PC-9 (cell line): ENCODE measurements at regions not wholly inside any gene's neighbourhood (a gene's known extent, or its start where the extent isn't known, plus 50 kb on each side); places are given as distances from the start of the nearest gene placed in this dataset.

Source experiments
- BruUV-seq: library from RNA; stranded (reverse); fragments of 400-500 nt; replicated peaks from 2 replicates; lab custom pipeline; 2021; lab: Mats Ljungman, UMichigan
- CTCF ChIA-PET: fragments of 300-600 bp; sonication (Branson Sonifier 250); formaldehyde crosslinking; loops from one replicate; lab custom pipeline; 2022; ENCODE audit warnings: antibody characterized with exemption; lab: Charles Lee
- POLR2A ChIA-PET: fragments of 300-600 bp; sonication (Branson Sonifier 250); formaldehyde crosslinking; loops from one replicate; lab custom pipeline; 2022; ENCODE audit warnings: antibody characterized with exemption; ENCODE audit not compliant: unreplicated experiment; lab: Charles Lee
- DNase-seq, 2 experiments: peaks; one replicate each; pipeline versions ENCODE4 v3.0.0 to v3.0.0-alpha.2; 2015 to 2022; ENCODE audit warnings: mixed read lengths in 1 of 2
- H2AFZ ChIP-seq: fragments of 200-600 bp; sonication (generic); 2 replicates; pipeline ENCODE4 v1.8.1; 2017; ENCODE audit warnings: antibody characterized with exemption
- H3F3A ChIP-seq: fragments of 200-600 bp; sonication (generic); 2 replicates; pipeline ENCODE4 v1.8.1; 2017; ENCODE audit warnings: antibody characterized with exemption, mild to moderate bottlenecking, low read depth; ENCODE audit not compliant: insufficient read depth
- H3K27ac ChIP-seq: fragments of 200-600 bp; sonication (generic); 2 replicates; pipeline ENCODE4 v1.6.1; 2016; ENCODE audit warnings: mixed run types
- H3K27me3 ChIP-seq: fragments of 200-600 bp; sonication (generic); 2 replicates; pipeline ENCODE4 v1.6.1; 2016; ENCODE audit warnings: low read depth, mixed run types; ENCODE audit not compliant: insufficient read depth
- H3K36me3 ChIP-seq: fragments of 200-600 bp; sonication (generic); 2 replicates; pipeline ENCODE4 v1.6.1; 2016; ENCODE audit warnings: low read depth, mixed run types
- H3K4me1 ChIP-seq: fragments of 200-600 bp; sonication (generic); replicated peaks from 2 replicates; pipeline ENCODE4 v1.6.1; 2016; ENCODE audit warnings: mixed run types; ENCODE audit not compliant: insufficient read depth
- H3K4me2 ChIP-seq: fragments of 200-600 bp; sonication (generic); 2 replicates; pipeline ENCODE4 v1.6.1; 2017; ENCODE audit warnings: mixed run types
- H3K4me3 ChIP-seq: fragments of 200-600 bp; sonication (generic); 2 replicates; pipeline ENCODE4 v1.6.1; 2016; ENCODE audit warnings: mixed run types
- H3K79me2 ChIP-seq: fragments of 200-600 bp; sonication (generic); 2 replicates; pipeline ENCODE4 v1.6.1; 2017; ENCODE audit warnings: low read depth, mixed run types
- H3K9me2 ChIP-seq: fragments of 200-600 bp; sonication (generic); 2 replicates; pipeline ENCODE4 v1.8.1; 2017; ENCODE audit warnings: mild to moderate bottlenecking; ENCODE audit not compliant: insufficient read depth
- H3K9me3 ChIP-seq: fragments of 200-600 bp; sonication (generic); 2 replicates; pipeline ENCODE4 v1.8.1; 2016; ENCODE audit warnings: low read depth; ENCODE audit not compliant: insufficient read depth
- H4K20me1 ChIP-seq: fragments of 200-600 bp; sonication (generic); 2 replicates; pipeline ENCODE4 v1.8.1; 2017; ENCODE audit not compliant: insufficient read depth
- EZH2 ChIP-seq: fragments of 200-600 bp; sonication (generic); IDR thresholded peaks from 2 replicates; pipeline ENCODE4 v1.8.0; 2017; ENCODE audit warnings: antibody characterized with exemption, low read depth
- intact Hi-C: fragments of 100-400 bp; cut with micrococcal nuclease; formaldehyde crosslinking; loops from one replicate; pipeline ENCODE4 v1.10.0; 2022; ENCODE audit not compliant: unreplicated experiment
- TF ChIP-seq, protein P1 (sequence below): fragments of 200-600 bp; sonication (generic); conservative IDR thresholded peaks from 2 replicates; pipeline ENCODE4 v1.6.1; 2017; ENCODE audit warnings: mixed run types, antibody characterized with exemption, mild to moderate bottlenecking, moderate library complexity

DNA sequence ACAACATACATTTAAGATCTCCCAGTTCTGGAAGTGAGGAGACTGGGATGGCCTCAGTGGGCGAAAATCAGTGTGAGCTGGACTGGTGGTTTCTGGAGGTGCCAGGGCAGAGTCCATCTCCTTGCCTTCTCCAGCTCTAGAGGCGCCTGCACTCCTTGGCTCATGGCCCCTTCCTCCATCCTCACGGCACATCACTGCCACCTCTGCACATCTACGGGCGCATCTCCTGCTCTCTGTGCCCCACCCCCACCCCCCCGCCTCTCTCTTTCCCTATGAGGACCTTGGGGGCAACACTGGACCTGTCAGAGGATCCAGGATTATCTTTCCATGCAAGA is 62.8 kb upstream of the DIO3 start:
- Histone ChIP-seq H3K9me2 (no peaks in the 10 kb centered on the region), H2AFZ (no peak overlapping the region), H3K4me1 (no peaks in the 10 kb centered on the region), H4K20me1 (no peaks in the 10 kb centered on the region), H3K4me2 (no peak overlapping the region), H3K36me3 (no peaks in the 10 kb centered on the region), H3K27ac (no peak overlapping the region), H3F3A (no peaks in the 10 kb centered on the region), H3K27me3 (peaks cover 22% of the 10 kb centered on the region), H3K4me3 (no peak overlapping the region), H3K9me3 (no peaks in the 10 kb centered on the region), H3K79me2 (no peaks in the 10 kb centered on the region)
- ChIA-PET POLR2A (no interaction called here), CTCF (no interaction called here)
- intact Hi-C loops, result no loop called here
- TF ChIP-seq EZH2, result no peak
- TF ChIP-seq, protein P1, sequence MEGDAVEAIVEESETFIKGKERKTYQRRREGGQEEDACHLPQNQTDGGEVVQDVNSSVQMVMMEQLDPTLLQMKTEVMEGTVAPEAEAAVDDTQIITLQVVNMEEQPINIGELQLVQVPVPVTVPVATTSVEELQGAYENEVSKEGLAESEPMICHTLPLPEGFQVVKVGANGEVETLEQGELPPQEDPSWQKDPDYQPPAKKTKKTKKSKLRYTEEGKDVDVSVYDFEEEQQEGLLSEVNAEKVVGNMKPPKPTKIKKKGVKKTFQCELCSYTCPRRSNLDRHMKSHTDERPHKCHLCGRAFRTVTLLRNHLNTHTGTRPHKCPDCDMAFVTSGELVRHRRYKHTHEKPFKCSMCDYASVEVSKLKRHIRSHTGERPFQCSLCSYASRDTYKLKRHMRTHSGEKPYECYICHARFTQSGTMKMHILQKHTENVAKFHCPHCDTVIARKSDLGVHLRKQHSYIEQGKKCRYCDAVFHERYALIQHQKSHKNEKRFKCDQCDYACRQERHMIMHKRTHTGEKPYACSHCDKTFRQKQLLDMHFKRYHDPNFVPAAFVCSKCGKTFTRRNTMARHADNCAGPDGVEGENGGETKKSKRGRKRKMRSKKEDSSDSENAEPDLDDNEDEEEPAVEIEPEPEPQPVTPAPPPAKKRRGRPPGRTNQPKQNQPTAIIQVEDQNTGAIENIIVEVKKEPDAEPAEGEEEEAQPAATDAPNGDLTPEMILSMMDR, result no peak
- no peak for DNase-seq
- no TSS peak for BruUV-seq

DNA sequence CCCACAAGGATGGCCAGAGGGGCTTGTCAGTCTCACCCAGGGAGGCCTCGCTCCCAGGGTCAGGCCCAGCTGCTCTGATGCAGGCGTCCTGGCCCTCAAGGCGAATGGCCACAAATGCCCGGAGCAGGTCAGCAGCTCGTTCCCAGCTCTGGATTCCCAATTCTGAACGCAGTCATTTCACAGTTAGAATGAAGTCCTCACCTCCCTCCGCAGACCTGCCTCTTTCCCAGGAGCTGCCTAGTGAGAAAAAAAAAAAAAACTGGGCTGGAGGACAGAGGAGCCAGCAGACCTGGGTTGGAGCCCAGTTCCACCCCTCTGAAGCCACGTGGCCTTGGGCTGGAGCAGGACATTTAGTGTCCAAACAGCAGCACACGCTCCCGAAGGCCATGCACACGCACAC is 62.2 kb upstream of the DIO3 start:
- no peaks in the 10 kb centered on the region for H3K9me3 ChIP-seq
- no peaks in the 10 kb centered on the region for H3K4me1 ChIP-seq
- ChIA-PET CTCF (no interaction called here), POLR2A (no interaction called here)
- H3K36me3 ChIP-seq, result no peaks in the 10 kb centered on the region
- H3K79me2 ChIP-seq, result no peaks in the 10 kb centered on the region
- H3K27ac ChIP-seq, result no peak overlapping the region
- H3K4me3 ChIP-seq, result no peak overlapping the region
- no peak overlapping the region for H3K4me2 ChIP-seq
- DNase-seq, result no peak
- H3K9me2 ChIP-seq, result no peaks in the 10 kb centered on the region
- H4K20me1 ChIP-seq, result no peaks in the 10 kb centered on the region
- peaks cover 27% of the 10 kb centered on the region for H3K27me3 ChIP-seq
- no TSS peak for BruUV-seq
- TF ChIP-seq, protein P1, result no peak
- no peak for TF ChIP-seq EZH2
- no peak overlapping the region for H2AFZ ChIP-seq
- intact Hi-C loops, result no loop called here
- no peaks in the 10 kb centered on the region for H3F3A ChIP-seq

DNA sequence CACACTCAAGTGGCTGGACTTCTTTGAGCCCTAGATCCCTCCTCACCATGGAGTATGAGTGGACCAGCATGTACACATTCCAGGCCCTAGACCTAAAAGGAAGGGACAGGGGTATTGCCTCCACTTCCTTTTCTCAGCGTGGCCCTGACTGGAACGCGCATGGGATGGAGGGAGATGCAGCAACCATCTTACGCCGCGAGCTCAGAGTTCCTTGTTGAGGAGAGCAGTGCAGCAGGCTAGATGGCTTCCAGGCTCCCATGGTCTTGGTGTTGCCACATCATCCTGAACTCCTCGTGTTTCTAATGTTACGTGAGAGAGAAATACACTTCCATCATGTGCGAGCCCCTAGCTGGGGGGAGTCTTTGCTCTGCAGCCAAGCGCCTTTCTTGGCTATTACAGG is 61.8 kb upstream of the DIO3 start:
- no peak for DNase-seq
- ChIA-PET POLR2A (no interaction called here), CTCF (no interaction called here)
- BruUV-seq, result no TSS peak
- Histone ChIP-seq H3K79me2 (no peaks in the 10 kb centered on the region), H2AFZ (no peak overlapping the region), H3K4me3 (no peak overlapping the region), H3K27ac (no peak overlapping the region), H3K9me2 (no peaks in the 10 kb centered on the region), H3F3A (no peaks in the 10 kb centered on the region), H3K36me3 (no peaks in the 10 kb centered on the region), H3K27me3 (peaks cover 28% of the 10 kb centered on the region), H3K4me2 (no peak overlapping the region), H3K4me1 (no peaks in the 10 kb centered on the region), H3K9me3 (no peaks in the 10 kb centered on the region), H4K20me1 (no peaks in the 10 kb centered on the region)
- intact Hi-C loops, result no loop called here
- TF ChIP-seq EZH2, result no peak
- TF ChIP-seq, protein P1, result no peak
